ENCODE measurements at regions not wholly inside any gene's neighbourhood (a gene's known extent, or its start where the extent isn't known, plus 50 kb on each side); places are given as distances from the start of the nearest gene placed in this dataset.
"Not testable (repeated sequence)": the region's sequence is repeated elsewhere in the genome, so short reads cannot be mapped to it uniquely, and the experiment has no call there.

DNA sequence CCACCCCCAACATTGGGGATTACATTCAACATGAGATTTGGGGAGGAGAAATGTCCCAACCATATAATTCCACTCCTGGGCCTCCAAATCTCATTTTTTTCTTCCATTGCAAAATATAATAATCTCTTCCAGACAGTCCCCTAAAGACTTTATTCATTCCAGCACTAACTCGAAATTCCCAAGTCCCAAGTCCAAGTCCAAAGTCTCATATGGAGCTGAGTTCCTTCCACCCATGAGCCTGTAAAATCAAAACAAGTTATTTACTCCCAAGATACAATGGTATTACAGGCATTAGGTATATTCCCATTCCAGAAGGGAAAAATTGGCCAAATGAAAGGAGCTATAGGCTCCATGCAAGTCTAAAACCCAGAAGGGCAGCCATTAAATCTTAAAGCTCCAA is 56.7 kb downstream of the P2RY1 start:
- no peak for DNase-seq

DNA sequence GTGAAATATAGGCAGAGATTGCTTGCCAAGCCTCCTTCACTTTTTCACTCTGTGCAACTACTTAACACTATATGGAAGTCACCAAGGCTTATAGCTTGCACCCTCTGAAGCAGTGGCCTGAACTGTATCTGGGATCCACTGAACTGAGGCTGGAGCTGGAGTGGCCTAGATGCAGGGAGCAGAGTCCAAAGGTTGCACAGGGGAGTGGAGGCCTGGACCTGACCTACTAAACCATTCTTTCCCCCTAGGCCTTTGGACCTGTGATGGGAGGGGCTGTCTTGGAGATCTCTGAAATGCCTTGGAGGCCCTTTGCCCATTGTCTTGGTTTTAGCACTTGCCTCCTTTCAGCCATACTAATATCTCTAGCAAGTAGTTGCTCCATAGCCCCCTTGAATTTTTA is 57.5 kb downstream of the P2RY1 start:
- no peak for DNase-seq

DNA sequence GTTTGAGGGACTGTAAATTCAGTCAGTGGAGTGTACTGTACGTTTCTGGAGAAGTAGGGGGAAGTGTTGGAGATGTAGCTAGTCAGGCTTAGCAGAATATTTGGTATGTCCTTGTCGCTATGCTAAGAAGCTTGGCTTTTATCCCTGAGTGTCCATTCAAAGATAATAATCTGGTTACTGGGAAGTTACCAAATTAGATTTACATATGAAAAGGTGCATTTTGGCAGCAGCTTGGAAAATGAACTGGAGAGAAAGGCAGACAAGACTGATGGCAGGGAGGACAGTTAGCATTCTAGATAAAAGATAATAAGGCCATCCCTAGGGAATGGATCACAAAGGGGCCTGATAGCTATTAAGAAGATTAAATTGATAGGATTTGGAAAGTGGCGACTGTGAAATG is 58.7 kb downstream of the P2RY1 start:
- no peak for DNase-seq

DNA sequence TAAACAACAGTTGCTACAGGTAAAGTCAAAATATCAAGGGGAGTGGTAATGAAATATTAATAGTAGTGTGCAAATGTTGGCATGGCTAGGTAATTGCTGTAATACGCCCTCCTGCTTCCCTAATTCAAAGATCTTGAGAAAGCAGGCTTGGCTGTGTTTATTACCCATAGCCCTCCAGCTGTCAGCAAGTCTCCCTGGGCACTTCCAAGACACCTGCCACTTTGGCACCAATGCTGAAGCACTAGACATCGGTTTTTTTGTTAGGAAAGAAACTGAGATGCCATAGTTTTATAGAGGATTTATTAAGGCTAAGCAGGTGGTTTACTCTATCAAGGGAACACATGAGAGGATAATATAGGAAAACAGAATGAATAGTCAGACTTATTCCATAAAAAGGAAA is 64.4 kb downstream of the P2RY1 start:
- DNase-seq = peak; percentile 38

DNA sequence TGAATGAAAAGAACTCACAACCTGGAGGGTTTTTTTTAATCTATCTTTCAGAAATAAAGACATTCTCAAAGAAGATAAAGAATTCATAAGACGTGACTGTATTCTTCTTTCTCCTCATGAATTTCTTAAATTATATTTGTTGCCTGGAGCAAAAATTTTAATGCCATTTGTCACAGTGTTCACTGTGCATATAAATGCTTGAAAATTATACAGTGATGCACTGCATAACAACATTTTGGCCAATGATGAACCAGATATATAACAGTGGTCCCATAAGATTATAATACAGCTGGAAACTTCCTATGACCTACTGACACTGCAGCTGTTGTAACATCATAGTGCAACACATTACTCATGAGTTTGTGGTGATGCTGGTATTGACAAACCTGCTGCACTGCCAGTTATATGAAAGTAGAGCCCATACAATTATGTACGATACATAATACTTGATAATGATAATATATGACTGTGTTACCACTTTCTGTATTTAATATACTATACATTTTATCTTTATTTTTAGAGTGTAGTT is 67.3 kb downstream of the P2RY1 start:
- DNase-seq = no peak

DNA sequence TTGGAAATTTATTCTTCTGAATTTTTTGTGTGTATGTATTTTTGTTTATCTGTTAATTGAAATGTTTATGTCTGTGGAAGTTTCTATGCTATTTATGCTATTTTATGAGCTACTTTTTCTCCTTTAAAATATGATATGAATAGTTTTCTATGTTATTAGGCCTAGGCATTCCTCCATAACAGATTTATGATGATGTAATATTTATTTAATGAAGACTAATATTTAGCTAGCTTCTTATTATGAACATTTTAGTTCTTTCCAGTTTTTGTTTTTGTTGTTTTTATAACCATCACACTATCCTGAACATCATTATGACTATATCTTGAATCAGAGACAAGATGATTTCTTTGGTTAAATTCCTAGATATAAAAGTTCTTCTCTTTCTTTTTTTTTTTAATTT is 70.7 kb downstream of the P2RY1 start:
- no peak for DNase-seq

DNA sequence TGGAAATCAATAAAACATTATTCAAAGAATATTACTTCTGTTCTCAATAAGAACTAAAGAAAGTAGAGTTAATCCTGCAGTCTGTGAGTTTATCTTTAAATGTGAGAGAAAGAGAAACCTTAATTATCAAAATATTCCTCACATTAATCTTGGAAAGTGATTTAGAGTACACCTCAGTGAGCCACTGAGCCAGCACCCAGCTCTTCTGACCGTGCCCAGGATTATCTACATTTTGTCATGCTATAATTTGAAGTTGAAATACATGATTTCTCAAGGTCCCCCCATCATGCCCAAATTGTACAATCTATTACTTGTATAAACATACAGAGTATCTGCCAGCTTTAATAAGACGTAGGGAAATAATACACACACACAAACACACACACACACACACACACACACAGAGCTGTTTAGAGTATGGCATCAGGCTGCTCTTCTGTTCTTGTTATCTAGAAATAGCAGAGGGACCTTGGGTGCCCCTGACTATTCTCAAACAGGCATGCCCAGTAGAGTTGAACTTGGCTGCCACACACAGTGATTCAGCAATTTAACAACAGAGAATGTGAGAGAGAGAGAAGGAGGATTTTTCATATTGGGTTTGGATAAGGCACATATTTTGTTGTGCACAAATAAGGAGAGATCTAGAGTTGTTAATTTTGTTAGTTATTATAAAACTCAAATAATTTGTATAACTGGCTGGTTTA is 74.4 kb downstream of the P2RY1 start:
- no peak for DNase-seq

DNA sequence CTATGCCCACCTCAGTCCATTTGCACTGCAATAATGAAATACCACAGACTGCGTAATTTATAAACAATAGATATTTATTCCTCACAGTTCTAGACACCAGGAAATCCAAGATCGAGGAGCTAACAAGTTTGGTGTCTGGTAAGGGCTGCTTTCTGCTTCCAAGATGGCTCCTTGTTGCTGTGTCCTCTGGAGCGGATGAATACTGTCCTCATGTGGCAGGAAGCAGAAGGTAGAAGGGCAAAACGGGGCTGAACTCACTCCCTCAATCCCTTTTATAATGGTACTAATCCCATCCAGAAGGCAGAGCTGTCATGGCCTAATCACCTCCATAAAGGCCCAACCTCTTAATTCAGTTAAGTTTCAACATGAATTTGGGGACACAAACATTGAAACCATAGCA is 75.3 kb downstream of the P2RY1 start:
- no peak for DNase-seq

DNA sequence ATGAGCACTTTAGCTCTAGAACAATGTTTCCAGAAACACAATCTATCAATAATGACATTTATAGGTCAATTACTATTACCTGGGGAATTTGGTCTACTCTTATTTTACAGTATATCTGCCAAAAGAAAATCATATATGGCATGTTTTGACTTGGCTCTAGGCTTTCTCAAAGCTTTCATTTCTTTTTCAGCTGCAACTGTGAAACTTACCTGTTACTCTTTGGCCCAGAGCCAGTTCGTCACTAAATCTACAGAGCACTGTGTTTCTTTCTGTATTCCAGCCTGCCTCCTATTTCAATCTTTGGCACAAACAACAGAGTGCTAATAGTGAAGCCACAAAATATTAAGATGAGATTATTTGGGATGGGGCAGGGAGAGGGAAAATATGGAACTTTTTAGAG is 76.0 kb downstream of the P2RY1 start:
- DNase-seq = peak; percentile 54

DNA sequence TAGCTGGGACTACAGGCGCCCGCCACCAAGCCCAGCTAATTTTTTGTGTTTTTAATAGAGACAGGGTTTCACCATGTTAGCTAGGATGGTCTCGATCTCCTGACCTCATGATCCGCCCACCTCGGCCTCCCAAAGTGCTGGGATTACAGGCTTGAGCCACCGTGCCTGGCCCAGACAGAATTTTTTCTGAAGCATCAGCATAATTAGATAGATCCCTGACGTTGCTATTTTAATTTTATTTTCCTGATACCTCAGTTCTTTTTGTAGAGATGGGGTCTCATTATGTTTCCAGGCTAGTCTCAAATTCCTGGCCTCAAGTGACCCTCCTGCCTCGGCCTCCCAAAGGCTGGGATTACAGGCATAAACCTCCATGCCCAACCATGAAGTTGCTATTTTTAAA is 79.8 kb downstream of the P2RY1 start:
- DNase-seq = not testable (repeated sequence)

DNA sequence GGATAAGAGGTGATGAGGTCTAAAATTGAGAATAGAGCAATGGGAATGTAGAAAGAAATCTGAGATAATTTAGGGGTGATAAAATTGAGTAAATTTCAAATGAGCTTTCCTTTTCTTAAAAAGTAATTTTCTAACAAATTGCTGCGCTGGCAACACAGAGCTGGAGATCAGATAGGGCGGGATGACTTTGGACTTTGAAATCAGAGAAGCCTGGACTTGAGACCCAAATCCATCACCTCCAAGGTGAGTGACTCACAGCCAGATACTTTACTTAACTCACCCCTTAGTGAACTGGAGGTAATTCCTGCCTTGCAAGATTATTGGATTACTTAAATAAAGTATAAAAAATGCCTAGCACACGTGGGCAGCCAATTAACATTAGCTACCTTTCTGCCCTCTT is 80.8 kb downstream of the P2RY1 start:
- no peak for DNase-seq

DNA sequence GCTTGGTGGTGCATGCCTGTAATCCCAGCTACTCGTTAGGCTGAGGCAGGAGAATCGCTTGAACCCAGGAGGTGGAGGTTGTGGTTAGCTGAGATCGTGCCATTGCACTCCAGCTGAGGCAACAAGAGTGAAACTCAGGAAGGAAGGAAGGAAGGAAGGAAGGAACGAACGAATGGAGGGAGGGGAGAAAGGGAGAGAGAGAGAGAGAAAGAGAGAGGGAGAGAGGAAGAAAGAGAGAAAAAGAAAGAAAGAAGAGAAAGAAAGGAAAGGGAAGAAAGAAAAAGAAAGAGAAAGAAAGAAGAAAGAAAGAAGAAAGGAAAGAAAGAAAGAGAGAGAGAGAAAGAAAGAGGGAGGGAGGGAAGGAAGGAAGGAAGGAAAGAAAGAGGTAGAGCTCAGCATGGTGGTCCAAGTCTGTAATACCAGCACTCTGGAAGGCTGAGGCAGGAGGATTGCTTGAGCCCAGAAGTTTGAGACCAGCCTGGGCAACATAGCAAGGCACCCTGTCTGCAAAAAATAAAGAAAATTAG is 81.9 kb downstream of the P2RY1 start:
- DNase-seq = no peak

DNA sequence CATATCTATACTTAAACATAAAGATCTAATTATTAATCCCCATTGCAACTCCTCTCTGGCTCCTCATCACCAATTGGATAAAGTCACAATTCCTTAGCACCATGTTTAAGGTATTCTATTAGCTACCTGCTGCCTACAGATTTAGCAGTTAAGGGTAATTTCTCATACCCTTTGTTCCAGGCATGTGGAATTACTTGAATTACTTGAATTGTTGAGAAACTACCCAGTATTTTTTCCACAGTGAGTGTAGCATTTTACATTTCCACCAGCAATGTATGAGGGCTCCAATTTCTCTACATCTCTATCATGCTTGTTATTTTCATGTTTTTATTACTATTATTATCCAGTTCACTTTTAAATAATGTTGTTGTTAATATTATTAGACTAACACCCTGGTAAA is 86.4 kb downstream of the P2RY1 start:
- DNase-seq = no peak

DNA sequence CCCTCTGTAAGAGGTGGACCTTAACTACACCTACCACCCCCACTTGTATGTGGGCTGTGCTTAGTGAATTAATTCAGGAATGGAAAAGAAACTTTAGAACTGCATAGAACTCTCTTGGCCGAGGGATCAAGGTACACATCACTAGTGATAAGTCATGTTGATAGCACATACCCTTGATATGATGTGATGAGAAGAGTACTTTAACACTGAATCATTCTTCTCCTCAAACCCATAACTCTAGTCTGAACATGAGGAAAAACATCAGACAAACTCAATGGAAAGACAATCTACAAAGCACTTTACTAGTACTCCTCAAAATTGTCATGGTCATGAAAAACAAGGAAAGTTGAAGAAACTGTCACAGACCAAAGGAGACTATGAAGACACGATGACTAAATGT is 87.6 kb downstream of the P2RY1 start:
- no peak for DNase-seq

DNA sequence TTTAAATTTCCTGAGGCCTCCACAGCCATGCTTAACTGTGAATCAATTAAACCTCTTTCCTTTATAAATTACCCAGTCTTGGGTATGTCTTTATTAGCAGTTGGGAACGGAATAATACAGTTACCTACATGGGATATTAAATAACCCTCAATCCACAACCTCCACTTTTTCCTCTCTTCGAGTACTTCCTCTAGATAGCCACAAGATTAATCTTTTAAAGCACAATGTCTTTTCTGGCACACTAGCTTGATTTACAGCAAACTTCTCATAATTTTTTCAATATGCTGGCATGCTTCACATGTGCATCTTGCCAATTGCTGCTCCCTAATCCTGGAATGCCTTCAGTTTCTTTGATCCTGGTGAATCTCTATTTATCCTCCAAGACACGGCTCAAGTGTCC is 92.2 kb downstream of the P2RY1 start:
- DNase-seq = no peak

DNA sequence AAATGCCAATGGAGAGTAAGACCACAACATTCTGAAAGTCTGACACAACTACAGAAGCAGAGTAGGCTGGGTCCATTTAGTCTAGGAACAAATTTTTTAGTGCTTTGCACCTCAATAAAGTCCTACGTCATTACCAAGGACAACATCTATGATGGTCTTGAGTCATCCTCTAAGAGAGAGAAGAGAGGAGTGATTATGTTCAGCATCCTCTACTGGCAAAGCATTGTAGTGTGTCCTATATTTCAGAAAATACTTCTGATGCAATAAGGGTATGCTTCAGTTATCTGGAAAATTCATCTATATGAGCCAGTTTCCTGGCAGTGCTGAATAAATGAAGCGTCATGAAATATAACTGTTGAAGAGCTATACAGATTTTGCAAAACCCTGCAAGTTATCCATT is 95.6 kb downstream of the P2RY1 start:
- DNase-seq = no peak

DNA sequence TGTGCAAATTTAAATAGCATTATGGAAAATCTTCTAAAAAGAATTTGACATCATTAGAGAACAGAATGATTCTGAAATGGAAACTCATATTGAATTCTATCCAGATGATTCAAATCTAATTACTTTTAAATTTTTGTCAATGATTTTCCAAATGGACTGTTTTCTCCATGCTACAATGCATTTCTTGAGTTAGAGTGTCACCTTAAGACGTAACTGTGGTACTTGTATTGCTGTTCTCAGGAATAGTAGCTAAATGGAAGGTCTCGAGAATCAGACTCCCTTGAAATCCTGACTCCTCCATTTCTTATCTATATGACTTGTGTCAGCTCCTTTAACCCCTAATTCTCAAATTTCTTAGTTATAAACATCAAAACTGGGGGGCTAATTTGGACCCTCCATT is 102.3 kb downstream of the P2RY1 start:
- DNase-seq = no peak

DNA sequence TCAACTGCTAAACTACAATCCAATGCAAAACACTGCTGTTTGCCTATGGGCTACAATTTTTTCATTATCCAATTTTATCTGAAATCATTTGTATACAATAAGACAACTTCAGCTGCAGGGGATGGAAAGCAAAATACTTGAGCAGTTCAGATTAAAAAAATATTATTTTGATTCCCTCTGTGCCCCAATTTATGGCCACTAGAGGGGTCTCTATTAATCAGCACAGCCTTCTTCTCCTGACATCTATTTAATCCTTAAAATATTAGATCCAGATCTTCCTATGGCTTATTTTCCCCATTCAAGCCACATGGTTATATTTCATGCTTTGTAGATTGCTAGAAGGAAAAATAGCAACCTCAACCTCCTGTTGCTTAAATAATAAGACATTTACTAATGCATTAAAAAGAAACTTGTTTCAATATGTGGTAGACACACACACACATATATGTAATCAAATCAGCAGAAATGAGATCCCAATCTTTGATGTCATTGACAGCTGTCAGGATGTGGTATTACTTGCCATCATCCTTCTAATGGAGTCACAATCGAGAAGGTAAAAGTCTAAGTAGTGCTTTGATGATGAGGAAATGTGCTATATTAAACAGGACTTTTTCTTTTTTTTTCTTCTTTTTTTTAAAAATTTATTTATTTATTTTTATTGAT is 104.2 kb downstream of the P2RY1 start:
- DNase-seq = no peak

DNA sequence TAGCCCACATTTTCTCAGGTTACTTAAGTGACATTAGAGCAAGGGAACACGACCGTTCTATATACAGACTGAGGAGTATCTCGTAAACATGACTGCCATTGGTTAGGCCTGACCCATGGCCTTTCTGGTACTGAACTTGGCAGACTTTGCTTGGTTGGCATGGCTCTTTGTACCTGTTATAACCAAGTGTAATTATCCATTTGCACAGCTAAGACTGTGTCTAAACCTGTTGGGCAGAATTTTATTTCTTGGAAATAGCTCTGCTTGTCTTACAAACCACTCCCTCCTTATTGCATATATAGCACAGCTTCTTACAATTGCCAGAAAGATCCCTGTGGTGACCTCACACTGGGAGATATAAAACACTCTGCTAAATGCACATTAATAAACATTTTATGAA is 106.9 kb downstream of the P2RY1 start:
- DNase-seq = no peak

DNA sequence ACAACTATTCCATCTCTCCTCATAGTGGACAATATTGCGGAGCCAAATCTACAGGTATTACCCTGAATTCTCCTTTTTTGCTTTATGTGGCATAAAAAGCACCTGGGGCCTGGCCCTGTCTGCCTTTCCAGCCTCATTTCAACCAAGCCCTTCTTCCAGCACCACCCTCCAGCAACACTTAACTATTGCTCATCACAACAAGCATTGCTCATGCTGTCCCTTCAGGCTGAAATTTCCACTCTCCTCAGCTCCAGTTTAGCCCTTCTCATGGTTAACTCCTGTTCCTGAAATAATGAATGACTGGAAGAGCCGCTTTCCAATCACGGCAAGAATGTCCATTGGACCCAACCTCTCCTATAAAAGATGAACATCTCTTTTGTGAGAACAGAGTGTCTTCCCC is 107.4 kb downstream of the P2RY1 start:
- no peak for DNase-seq

DNA sequence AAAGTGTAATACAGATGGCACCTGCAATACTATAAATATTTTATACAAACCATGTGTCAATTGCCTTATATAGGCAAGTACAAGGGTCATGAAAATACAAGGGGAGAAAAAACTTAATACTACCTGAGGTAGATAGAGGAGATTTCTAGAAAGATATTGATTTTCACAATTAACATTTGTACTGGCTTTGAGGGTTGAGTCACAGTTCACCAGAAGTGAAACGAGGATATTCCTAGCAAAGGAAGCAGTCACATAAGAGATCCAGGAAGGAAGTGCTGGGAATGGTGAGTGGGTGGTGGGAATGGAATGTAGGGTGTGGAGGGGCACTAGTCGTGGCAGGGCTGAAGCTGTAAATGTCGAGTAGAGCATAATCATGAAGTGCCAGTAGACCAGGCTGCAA is 108.7 kb downstream of the P2RY1 start:
- DNase-seq = no peak

DNA sequence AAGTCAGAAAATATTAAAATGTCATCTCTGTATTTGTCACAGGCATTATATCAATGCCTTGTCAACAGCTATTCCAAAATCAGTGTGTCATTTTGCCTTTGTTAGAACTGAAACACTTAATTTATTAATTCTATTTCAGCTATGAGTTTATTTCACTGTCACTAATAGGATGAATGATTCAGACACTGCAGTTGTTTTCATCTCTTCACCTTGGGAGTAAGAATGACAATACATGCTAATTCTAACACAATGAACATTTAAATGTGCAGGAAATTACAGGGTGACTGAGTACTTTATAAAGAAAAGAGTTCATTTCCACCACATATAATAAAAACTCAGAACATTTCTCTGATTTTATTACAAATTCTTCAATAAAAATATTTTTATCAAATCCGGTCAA is 109.7 kb downstream of the P2RY1 start:
- no peak for DNase-seq

DNA sequence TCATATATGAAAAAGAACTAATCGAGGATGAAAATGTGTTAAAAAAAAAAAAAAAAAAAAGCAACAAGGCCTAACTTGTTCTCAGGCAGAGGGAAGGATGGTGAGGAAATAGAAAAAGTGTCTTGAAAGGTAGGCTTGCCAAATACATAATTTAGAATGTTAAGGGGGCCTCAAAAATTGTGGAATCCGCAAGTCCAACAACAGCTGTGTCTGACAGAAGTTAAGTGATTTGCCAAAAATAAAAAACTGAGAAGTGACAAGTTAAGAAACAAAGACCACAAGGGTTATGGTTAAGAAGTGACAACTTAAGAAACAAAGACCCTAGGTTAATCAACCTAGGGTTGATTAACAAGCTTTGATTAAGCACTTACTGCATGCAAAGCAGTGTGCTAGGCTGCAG is 110.6 kb downstream of the P2RY1 start:
- DNase-seq = no peak

DNA sequence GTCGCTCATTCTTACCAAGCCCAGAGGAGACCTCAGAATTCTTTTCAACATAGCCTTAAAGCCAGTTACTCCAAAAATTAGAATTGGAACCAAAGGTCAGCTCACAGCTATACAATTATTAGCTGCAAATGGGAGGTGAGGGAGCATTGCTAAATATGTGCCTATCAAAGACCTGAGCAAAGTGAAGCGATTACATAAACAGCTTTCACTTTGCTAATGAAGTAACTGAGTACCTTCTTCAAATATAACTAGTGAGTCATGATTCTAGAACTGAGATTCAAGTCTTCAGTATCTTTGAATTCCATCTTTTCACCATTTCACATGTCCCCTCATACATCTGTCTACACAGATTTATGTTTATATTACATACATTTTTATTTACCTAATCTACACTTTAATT is 122.6 kb downstream of the P2RY1 start:
- DNase-seq = no peak

DNA sequence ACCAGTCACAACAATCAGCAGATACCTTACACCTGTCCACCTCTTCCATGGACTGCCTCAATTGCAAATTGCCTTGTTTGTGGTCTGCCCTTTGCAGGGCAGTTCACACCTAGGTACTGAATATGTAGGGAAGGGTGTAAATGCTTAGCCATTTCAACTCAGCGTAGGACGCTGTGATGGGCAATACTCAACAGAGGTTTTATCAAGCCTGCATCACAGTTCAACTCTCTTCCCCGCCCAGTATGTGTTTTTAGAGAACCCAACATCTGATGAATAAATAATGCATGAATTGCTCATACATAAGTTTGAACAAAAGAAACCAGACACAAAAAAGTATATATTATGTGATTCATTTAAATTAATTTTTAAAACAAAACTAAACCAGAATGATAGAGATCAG is 124.4 kb downstream of the P2RY1 start:
- DNase-seq = no peak

Data from NCI-H1105 (cell line).